Embryonic facial prominence (tissue), 1 donor: ENCODE measurements at regions not wholly inside any gene's neighbourhood (a gene's known extent, or its start where the extent isn't known, plus 50 kb on each side); places are given as distances from the start of the nearest gene placed in this dataset.

Source experiments
- DNase-seq: peaks from one replicate; pipeline ENCODE4 v3.0.0-alpha.2; 2016; ENCODE audit errors: extremely low spot score

DNA sequence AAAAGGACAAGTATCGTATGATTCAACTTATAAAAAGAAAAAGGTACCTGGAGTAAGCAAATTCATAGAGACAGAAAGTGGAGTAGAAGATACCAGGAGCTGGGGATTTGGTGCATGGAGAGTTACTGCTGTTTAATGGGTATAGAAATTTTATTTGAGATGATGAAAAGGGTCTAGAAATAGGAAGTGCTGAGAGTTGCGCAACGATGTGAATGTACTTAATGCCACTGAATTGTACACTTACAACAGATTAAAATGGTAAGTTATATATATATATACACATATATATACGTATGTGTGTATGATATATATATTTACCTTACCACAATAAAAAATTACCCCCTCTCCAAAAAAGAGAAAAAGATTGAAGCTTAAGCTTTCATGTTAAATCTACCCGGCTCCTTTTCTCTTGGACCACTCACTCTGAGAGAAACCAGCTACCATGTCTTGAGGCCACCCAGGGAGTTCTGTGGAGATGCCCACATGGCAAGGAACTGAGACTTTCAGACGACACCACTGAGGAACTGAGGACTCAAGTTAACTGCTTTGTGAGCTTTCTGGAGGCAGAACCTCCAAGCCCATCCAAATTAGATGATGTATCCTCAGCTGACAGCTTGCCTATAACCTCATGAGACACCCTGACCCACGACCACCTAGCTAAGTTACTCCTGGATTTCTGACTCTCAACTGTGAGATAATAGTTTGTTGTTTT lies 130.0 kb upstream of the BTG1 start:
- DNase-seq = no peak

DNA sequence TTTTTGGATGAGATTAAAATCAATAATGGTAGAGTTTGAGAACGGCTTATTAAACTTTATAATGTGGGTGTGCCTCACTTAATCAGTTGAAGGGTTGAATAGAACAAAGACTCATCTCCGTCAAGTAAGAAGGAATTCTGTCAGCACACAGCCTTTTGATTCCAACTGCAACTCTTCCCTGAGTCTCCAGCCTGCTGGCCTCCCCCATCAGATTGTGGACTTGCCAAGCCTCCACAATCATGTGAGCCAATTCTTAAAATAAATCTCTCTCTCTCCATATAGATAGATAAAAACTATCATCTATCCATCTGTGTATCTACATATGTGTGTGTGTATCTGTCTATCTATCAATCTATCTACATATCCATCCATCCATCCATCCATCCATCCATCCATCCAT lies 127.4 kb upstream of the BTG1 start:
- DNase-seq = no peak

- no peak for DNase-seq
Observed at GRCh38 chr12:92272061-92272964, 126.7 kb upstream of the BTG1 start.

DNA sequence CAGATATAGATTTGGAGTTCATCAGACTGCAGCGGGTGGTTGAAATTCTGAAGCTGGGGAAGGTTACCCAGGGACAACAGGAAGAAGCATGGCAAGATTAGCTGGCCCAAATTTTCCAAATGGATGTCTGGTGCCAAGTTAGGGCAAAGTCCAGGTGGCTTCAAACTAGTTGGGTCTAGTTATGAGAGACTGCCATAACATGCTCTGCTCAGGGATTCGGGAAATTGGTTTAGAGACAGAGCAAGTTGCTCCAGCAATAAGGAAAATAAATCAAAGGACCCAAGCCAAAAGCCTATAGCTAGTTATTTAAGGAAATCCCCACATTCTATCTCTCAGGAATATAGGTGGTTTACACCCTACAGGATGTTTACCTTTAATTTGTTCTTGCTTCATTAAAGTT lies 125.7 kb upstream of the BTG1 start:
- DNase-seq = no peak

DNA sequence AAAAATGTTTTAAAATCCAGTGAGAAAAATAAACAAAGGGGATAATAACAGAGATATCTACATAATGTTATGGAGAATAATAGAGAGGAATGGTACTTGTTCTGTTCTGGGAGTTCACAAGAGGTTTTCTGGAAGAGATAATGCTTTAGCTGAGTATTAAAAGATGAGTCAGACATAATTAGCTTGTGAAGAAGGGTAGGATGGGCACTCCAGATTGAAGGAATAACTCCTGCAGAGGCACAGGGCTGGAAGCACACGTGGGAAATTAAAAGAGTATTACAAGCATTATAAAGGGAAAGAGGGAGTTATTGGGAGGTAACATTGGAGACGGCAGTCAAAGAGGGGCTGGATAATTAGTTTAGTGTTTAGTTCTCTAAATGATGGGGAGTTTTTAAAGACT lies 124.9 kb upstream of the BTG1 start:
- DNase-seq = no peak

GRCh38 chr12:92268946-92269345 lies 123.3 kb upstream of the BTG1 start:
- no peak for DNase-seq

GRCh38 chr12:92261692-92262091 lies 116.0 kb upstream of the BTG1 start:
- no peak for DNase-seq

- no peak for DNase-seq
Observed at GRCh38 chr12:92261071-92261470, 115.4 kb upstream of the BTG1 start.

- DNase-seq = no peak
Observed at GRCh38 chr12:92259696-92260251, 114.1 kb upstream of the BTG1 start.

DNA sequence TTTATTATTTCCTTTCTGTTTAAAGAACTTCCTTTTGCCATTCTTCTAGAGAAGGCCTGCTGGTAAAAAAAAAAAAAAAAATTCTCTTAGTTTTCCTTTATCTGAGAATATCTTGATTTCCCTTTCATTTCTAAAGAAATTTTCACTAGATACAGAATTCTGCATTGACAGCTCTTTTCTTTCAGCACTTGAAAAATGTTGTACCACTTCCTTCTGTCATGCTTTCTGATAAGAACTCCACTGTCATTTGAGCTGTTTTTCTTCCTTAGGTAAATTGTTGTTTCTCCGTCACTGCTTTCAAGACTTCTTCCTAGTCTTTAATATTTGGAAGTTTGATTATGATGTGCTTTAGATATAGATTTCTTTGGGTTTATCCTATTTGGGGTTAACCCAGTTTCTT lies 113.6 kb upstream of the BTG1 start:
- DNase-seq = no peak

DNA sequence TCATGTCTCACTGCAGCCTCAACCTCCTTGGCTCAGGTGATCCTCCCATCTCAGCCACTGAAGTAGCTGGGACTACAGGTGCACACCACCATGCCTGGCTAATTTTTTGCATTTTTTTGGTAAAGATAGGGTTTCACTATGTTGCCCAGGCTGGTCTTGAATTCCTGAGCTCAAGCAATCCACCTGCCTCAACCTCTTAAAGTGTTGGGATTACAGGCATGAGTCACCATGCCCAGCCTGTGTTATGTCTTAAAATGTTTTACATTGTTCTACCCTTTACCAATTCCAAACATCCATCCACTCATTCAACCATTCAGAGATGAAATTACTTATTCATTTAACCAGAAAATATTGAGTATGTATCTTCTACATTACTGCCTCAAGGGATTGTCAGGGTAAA lies 111.6 kb upstream of the BTG1 start:
- no peak for DNase-seq

GRCh38 chr12:92255741-92256140 lies 110.1 kb upstream of the BTG1 start:
- no peak for DNase-seq

DNA sequence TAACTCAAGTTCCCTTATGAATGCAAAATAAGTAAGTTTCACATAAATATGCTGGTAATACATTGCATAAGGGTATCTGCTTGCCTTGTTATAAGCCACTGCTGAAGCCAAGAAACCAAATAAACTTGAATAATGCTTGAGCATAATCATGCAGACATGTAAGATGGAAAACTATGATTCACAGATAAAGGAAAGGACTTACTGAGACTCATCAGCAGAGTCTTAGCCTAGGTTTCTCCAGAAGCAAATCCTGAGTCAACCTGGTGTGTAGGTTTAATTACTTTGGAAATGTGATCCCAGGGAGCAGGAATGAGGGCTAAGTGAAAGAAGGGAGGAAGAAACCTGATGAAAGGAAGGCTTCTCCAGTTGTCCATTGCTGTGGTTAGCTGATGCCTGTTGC lies 107.7 kb upstream of the BTG1 start:
- DNase-seq = no peak

DNA sequence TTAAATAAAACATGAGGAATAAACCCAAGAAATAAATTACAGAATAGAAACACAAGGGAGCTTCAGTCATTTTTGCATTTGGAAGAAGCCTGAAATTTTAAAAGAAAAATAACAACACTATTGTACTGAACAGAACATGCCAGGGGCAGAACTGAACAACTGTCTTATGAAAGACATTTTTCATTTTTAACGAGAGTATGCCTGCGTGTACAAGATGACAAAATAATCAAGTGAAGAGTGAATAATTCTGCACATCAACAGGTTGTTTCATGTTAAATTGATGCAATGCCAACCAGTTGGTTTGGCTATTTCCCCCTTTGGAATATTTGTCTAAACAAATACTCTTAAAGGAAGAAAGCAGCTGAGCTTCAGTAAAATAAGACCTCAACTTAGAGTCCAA lies 103.3 kb upstream of the BTG1 start:
- DNase-seq = no peak

- DNase-seq = no peak
Observed at GRCh38 chr12:92244036-92244435, 98.4 kb upstream of the BTG1 start.

DNA sequence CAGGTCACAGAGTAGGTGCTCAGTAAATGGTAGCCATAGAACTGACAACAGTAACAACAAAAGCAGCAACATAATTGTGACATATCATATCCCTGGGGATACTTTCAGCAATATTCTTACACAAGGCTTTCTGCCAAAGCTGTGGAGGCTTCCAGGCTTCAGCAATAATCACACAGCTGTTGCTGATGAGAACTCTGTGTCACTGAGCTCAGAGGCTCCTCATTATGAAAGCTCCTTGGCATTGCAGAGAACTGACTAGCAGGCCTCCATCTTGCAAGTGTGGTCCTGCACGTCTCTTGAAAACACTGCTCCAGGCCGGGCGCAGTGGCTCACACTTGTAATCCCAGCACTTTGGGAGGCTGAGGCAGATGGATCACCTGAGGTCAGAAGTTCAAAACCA lies 97.3 kb upstream of the BTG1 start:
- no peak for DNase-seq

DNA sequence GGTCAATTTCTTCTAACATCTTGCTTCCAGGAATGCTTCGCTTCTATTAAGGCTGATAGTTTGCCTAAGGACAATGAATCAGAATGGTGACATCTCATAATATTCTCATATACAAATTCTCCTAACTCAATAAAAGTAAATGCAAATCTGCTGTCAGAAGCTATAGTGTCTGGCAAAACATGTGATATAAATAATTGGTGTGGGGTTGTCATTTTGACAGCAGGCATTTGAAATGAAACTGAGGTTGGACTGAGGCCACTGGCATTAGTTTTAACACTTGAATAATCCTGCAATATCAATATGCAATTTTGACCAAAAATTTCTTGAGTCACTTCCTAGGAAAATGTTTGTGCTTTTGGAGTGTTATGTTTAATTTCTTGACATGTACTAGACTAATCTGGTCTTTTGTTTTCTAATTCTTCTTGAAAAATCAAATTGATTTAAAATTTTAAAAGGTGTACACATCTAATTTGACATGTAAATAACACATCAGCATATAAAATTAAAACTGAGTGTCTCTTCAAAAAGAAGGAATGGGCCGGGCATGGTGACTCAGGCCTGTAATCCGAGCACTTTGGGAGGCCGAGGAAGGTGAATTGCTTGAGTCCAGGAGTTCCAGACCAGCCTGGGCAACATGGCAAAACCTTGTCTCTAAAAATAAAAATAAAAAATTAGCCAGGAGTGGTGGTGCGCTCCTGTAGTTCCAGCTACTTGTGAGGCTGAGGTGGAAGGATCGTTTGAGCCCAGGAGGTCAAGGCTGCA lies 92.3 kb upstream of the BTG1 start:
- DNase-seq = no peak

DNA sequence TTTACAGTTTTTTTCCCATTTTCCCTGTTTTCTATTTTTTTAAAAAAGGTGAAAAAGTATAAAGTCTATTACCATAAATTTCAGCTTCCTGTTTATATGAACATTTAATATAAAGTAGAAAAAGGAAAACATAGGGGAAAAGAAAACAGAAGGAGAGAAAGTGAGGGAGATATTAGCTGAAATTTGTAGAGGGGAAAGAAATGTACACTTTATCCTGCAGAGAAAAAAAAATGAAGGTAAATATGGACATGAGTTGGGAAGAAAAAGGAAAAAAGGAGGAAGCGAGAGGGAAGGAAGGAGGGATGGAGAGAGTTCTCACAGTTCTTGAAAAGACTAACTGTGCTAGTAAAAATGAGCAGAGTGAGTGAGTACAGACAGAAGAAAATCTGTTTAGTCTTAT lies 91.6 kb upstream of the BTG1 start:
- no peak for DNase-seq

GRCh38 chr12:92235703-92236472 lies 90.2 kb upstream of the BTG1 start:
- no peak for DNase-seq

GRCh38 chr12:92234533-92234932 lies 88.9 kb upstream of the BTG1 start:
- no peak for DNase-seq

DNA sequence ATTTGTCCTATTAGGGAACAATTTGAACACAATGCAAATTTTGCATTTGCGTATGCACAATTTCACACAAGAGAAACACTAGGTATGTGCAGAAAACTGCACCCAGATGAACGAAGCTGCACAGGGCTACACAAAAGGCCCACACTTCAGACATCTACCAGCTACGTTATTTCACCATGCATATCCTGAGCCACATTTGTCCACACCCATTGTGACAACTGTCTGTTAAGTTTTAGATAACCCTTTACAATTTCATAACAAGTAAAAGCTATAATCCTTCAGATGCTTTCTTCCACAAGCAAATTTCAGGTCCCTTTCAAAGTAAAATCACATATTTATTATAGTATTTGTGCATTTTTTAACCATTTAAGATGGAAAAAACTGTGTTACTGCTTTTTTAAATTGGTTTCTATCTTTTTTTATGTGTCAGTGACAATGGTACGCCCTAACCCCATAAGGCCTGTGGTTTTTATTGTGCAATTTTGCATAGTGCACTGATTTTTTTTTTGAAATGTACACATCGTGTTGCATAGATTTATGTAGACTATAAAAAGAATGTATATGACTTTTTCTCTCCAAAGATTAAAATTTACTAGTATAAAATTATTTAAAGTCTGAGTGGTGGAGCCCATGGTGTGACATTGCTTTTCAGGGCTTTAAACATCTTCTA lies 87.8 kb upstream of the BTG1 start:
- DNase-seq = no peak
